ENCODE measurements at regions not wholly inside any gene's neighbourhood (a gene's known extent, or its start where the extent isn't known, plus 50 kb on each side); places are given as distances from the start of the nearest gene placed in this dataset.

DNA sequence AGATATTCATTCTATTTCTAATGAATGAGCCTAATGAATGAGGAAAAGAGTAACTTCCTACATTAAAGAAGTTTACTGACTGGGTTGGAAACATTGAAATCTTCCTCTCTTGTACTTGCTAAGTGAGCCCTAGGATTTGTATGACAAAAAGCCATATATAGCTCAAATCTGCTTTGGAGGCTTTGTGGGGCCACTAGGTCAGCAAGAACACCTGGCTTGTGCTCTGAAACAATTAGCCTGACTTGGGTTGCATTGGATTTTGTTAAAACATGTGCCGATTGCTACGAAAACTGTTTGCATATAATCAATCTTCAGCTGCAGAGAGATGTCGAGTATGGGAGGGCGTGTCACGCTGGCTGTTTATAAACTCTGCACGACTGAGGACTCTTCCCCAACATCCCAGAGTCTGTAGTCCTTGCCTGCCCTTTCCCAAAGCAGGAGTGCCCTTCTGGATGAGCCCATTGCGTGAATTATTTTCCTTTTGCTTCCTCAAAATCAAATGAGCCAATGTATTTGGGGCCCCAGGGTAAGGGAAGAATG lies 684.8 kb downstream of the DHX35 start:
- TF ChIP-seq, protein P1, sequence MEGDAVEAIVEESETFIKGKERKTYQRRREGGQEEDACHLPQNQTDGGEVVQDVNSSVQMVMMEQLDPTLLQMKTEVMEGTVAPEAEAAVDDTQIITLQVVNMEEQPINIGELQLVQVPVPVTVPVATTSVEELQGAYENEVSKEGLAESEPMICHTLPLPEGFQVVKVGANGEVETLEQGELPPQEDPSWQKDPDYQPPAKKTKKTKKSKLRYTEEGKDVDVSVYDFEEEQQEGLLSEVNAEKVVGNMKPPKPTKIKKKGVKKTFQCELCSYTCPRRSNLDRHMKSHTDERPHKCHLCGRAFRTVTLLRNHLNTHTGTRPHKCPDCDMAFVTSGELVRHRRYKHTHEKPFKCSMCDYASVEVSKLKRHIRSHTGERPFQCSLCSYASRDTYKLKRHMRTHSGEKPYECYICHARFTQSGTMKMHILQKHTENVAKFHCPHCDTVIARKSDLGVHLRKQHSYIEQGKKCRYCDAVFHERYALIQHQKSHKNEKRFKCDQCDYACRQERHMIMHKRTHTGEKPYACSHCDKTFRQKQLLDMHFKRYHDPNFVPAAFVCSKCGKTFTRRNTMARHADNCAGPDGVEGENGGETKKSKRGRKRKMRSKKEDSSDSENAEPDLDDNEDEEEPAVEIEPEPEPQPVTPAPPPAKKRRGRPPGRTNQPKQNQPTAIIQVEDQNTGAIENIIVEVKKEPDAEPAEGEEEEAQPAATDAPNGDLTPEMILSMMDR (IDR thresholded peaks at IDR 0.05), result no peak
- H3K9me3 ChIP-seq, result no peaks in the 10 kb centered on the region
- H3K4me3 ChIP-seq (ENCODE audit: low read depth in 1 of 2, low read length in 1 of 2), result no peak overlapping the region

DNA sequence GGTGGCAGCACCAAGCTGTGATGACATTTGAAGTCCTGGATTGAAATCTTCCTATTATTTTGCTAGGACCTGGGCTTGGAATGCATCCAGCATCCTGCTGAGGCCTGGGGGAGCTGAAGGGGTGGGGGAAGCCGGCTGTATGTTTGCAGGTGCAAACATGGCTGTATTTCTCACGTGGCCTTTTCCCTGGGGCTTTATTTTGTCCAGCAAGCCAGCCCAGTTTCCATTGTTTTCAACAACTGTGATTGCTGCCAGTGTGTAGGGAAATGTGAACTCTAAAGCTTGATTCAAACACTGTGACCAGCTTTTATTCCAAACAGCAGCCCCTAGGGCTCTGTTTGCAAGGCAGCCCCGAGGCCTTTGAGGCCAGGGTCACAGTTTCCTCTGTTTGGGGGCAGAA lies 683.0 kb downstream of the DHX35 start:
- TF ChIP-seq, protein P1 (IDR thresholded peaks at IDR 0.05), result no peak
- no peaks in the 10 kb centered on the region for H3K4me1 ChIP-seq (ENCODE audit: control insufficient read depth in 1 of 2, insufficient read depth in 1 of 2, low read depth in 1 of 2, low read length in 1 of 2)
- no peaks in the 10 kb centered on the region for H3K9me3 ChIP-seq
- no peak overlapping the region for H3K27ac ChIP-seq
- no peak overlapping the region for H3K4me3 ChIP-seq (ENCODE audit: low read depth in 1 of 2, low read length in 1 of 2)
- no peaks in the 10 kb centered on the region for H3K36me3 ChIP-seq
- no peaks in the 10 kb centered on the region for H3K27me3 ChIP-seq

More for the DNA sequence above, 684.8 kb downstream of the DHX35 start:
- Histone ChIP-seq H3K4me1 (ENCODE audit: control insufficient read depth in 1 of 2, insufficient read depth in 1 of 2, low read depth in 1 of 2, low read length in 1 of 2) (no peaks in the 10 kb centered on the region), H3K27ac (no peak overlapping the region), H3K27me3 (no peaks in the 10 kb centered on the region), H3K36me3 (no peaks in the 10 kb centered on the region)

DNA sequence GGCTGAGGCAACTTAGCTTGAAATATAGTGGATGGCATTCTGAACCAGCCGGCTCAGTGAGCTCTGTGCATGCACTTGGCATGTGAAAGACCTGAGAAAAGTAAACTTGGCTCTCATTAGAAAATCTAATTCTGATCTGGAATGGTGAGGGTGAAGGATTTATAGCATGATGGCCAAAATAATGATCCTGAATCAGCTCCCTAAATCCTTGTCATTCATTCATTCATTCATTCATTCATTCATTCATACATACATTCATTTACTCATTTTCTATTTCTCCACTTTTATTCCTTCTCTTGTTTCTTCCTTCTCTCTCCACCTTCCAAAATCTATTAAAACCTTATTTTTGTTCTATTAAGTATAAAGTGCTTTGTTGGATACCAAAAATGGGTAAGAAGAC lies 681.1 kb downstream of the DHX35 start:
- Histone ChIP-seq H3K4me3 (ENCODE audit: low read depth in 1 of 2, low read length in 1 of 2) (no peak overlapping the region), H3K27me3 (no peaks in the 10 kb centered on the region), H3K36me3 (no peaks in the 10 kb centered on the region), H3K27ac (no peak overlapping the region), H3K4me1 (ENCODE audit: control insufficient read depth in 1 of 2, insufficient read depth in 1 of 2, low read depth in 1 of 2, low read length in 1 of 2) (no peaks in the 10 kb centered on the region), H3K9me3 (no peaks in the 10 kb centered on the region)
- TF ChIP-seq, protein P1 (IDR thresholded peaks at IDR 0.05), result no peak

DNA sequence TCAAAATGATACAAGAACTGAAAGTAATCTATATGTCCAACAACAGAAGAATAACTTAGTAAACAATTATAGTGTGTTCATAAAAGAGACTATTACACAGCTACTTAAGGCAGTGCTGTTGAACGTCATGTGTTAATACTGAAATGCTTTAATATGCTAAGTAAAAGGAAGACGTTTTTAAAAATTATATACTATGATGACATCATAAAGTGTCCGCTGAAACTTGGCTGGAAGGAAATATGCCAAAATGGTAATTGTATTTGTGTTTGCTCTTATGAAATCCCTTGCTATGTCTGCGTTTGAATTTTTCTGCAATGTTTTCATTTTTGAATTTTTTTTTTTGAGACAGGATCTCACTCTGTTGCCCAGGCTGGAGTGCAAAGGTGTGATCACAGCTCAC lies 679.3 kb downstream of the DHX35 start:
- no peak overlapping the region for H3K27ac ChIP-seq
- H3K27me3 ChIP-seq, result no peaks in the 10 kb centered on the region
- H3K36me3 ChIP-seq, result no peaks in the 10 kb centered on the region
- H3K4me3 ChIP-seq (ENCODE audit: low read depth in 1 of 2, low read length in 1 of 2), result no peak overlapping the region
- no peaks in the 10 kb centered on the region for H3K9me3 ChIP-seq
- TF ChIP-seq, protein P1 (IDR thresholded peaks at IDR 0.05), result no peak
- no peaks in the 10 kb centered on the region for H3K4me1 ChIP-seq (ENCODE audit: control insufficient read depth in 1 of 2, insufficient read depth in 1 of 2, low read depth in 1 of 2, low read length in 1 of 2)

DNA sequence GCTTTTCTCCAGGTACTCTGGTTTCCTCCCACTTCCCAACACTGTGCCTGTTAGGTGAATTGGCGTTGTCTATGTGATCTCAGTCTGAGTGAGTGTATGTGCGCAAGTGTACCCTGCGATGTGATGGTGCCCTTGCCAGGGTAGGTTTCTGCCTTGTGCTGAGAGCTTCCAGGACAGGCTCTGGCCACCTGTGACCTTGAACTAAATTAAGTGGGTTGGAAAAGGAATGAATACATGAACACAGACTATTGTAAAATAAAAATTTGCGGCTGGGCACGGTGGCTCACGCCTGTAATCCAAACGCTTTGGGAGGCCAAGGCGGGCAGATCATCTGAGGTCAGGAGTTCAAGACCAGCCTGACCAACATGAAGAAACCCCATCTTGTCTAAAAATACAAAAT lies 678.0 kb downstream of the DHX35 start:
- Histone ChIP-seq H3K9me3 (no peaks in the 10 kb centered on the region), H3K27me3 (no peaks in the 10 kb centered on the region), H3K4me1 (ENCODE audit: control insufficient read depth in 1 of 2, insufficient read depth in 1 of 2, low read depth in 1 of 2, low read length in 1 of 2) (no peaks in the 10 kb centered on the region), H3K36me3 (no peaks in the 10 kb centered on the region), H3K27ac (no peak overlapping the region), H3K4me3 (ENCODE audit: low read depth in 1 of 2, low read length in 1 of 2) (no peak overlapping the region)
- TF ChIP-seq, protein P1 (IDR thresholded peaks at IDR 0.05), result no peak

DNA sequence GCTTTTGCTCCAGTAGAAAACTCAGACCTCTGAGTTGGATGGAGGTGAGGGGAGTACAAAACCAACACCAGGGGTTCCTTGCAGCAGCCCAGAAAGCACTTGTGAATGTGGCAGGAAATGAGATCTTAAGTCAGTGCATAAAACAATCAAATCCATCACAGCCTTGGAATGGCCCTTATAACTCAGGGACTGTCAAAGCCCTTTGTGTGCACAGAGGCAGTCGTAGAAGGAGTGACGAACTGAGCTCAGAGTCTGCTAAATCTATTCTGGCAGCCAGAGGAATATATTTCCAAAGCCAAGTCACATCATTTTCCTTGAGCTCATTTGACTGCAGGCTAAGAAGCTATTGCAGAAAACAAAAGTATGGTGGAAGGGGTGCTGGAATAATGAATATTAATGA lies 676.6 kb downstream of the DHX35 start:
- H3K4me1 ChIP-seq (ENCODE audit: control insufficient read depth in 1 of 2, insufficient read depth in 1 of 2, low read depth in 1 of 2, low read length in 1 of 2), result no peaks in the 10 kb centered on the region
- no peaks in the 10 kb centered on the region for H3K36me3 ChIP-seq
- no peaks in the 10 kb centered on the region for H3K9me3 ChIP-seq
- no peaks in the 10 kb centered on the region for H3K27me3 ChIP-seq
- TF ChIP-seq, protein P1 (IDR thresholded peaks at IDR 0.05), result no peak
- H3K27ac ChIP-seq, result no peak overlapping the region
- no peak overlapping the region for H3K4me3 ChIP-seq (ENCODE audit: low read depth in 1 of 2, low read length in 1 of 2)

Data from neutrophil (primary cell).